ENCODE measurements at regions not wholly inside any gene's neighbourhood (a gene's known extent, or its start where the extent isn't known, plus 50 kb on each side); places are given as distances from the start of the nearest gene placed in this dataset.
A peak's percentile ranks its signal among the peaks of the same experiment; 100 is the strongest.

- peaks cover 3% of the 10 kb centered on the region for H3K4me1 Mint-ChIP-seq
- no peak overlapping the region for H3K27ac Mint-ChIP-seq
- H3K4me3 Mint-ChIP-seq: no peak overlapping the region
- peaks cover 4% of the 10 kb centered on the region for H3K27me3 Mint-ChIP-seq
- intact Hi-C loops (cut with micrococcal nuclease): no loop called here
- H3K36me3 Mint-ChIP-seq (ENCODE audit: low read depth): no peaks in the 10 kb centered on the region
- peaks cover 10% of the 10 kb centered on the region for H3K9me3 Mint-ChIP-seq
- no peak for DNase-seq
These were observed 212.1 kb upstream of the SVIL start for GRCh38 chr10:29846881-29847280.

GRCh38 chr10:29845166-29845565 is 210.4 kb upstream of the SVIL start:
- H3K27me3 Mint-ChIP-seq: peaks cover 3% of the 10 kb centered on the region
- no peaks in the 10 kb centered on the region for H3K36me3 Mint-ChIP-seq (ENCODE audit: low read depth)
- no peak overlapping the region for H3K4me3 Mint-ChIP-seq
- DNase-seq: no peak
- peaks cover 10% of the 10 kb centered on the region for H3K9me3 Mint-ChIP-seq
- no peak overlapping the region for H3K27ac Mint-ChIP-seq
- intact Hi-C loops (cut with micrococcal nuclease): no loop called here
- H3K4me1 Mint-ChIP-seq: peaks cover 3% of the 10 kb centered on the region

- Mint-ChIP-seq H3K27me3 (peaks cover 3% of the 10 kb centered on the region), H3K4me1 (no peaks in the 10 kb centered on the region), H3K4me3 (no peak overlapping the region), H3K36me3 (ENCODE audit: low read depth) (no peaks in the 10 kb centered on the region), H3K27ac (no peak overlapping the region), H3K9me3 (peaks cover 8% of the 10 kb centered on the region)
- DNase-seq: no peak
- intact Hi-C loops (cut with micrococcal nuclease): no loop called here
These were observed 208.4 kb upstream of the SVIL start for GRCh38 chr10:29843143-29843542.

- Mint-ChIP-seq H3K27me3 (peaks cover 3% of the 10 kb centered on the region), H3K4me1 (no peaks in the 10 kb centered on the region), H3K9me3 (peaks cover 4% of the 10 kb centered on the region), H3K27ac (no peak overlapping the region), H3K36me3 (ENCODE audit: low read depth) (no peaks in the 10 kb centered on the region), H3K4me3 (no peak overlapping the region)
- no peak for DNase-seq
- intact Hi-C loops (cut with micrococcal nuclease): no loop called here
These were observed 207.2 kb upstream of the SVIL start for GRCh38 chr10:29841724-29842649.

GRCh38 chr10:29840516-29841276 is 205.9 kb upstream of the SVIL start:
- H3K4me1 Mint-ChIP-seq: no peaks in the 10 kb centered on the region
- intact Hi-C loops (cut with micrococcal nuclease): no loop called here
- DNase-seq: no peak
- H3K4me3 Mint-ChIP-seq: no peak overlapping the region
- H3K36me3 Mint-ChIP-seq (ENCODE audit: low read depth): no peaks in the 10 kb centered on the region
- peaks cover 3% of the 10 kb centered on the region for H3K27me3 Mint-ChIP-seq
- H3K27ac Mint-ChIP-seq: no peak overlapping the region
- peaks cover 4% of the 10 kb centered on the region for H3K9me3 Mint-ChIP-seq

- Mint-ChIP-seq H3K27me3 (no peaks in the 10 kb centered on the region), H3K4me1 (no peaks in the 10 kb centered on the region), H3K27ac (no peak overlapping the region), H3K4me3 (no peak overlapping the region), H3K9me3 (peaks cover 4% of the 10 kb centered on the region), H3K36me3 (ENCODE audit: low read depth) (no peaks in the 10 kb centered on the region)
- no peak for DNase-seq
- intact Hi-C loops (cut with micrococcal nuclease): no loop called here
These were observed 205.2 kb upstream of the SVIL start for GRCh38 chr10:29839826-29840515.

GRCh38 chr10:29838539-29838938 is 203.8 kb upstream of the SVIL start:
- H3K4me3 Mint-ChIP-seq: no peak overlapping the region
- no peak for DNase-seq
- intact Hi-C loops (cut with micrococcal nuclease): no loop called here
- no peaks in the 10 kb centered on the region for H3K9me3 Mint-ChIP-seq
- no peak overlapping the region for H3K27ac Mint-ChIP-seq
- no peaks in the 10 kb centered on the region for H3K36me3 Mint-ChIP-seq (ENCODE audit: low read depth)
- H3K27me3 Mint-ChIP-seq: no peaks in the 10 kb centered on the region
- no peaks in the 10 kb centered on the region for H3K4me1 Mint-ChIP-seq

- no peak for DNase-seq
- Mint-ChIP-seq H3K36me3 (ENCODE audit: low read depth) (no peaks in the 10 kb centered on the region), H3K9me3 (no peaks in the 10 kb centered on the region), H3K4me1 (no peaks in the 10 kb centered on the region), H3K27me3 (no peaks in the 10 kb centered on the region), H3K4me3 (no peak overlapping the region), H3K27ac (no peak overlapping the region)
- intact Hi-C loops (cut with micrococcal nuclease): no loop called here
These were observed 202.8 kb upstream of the SVIL start for GRCh38 chr10:29837586-29837985.

- H3K9me3 Mint-ChIP-seq: peaks cover 6% of the 10 kb centered on the region
- intact Hi-C loops (cut with micrococcal nuclease): no loop called here
- H3K4me1 Mint-ChIP-seq: no peaks in the 10 kb centered on the region
- H3K27ac Mint-ChIP-seq: no peak overlapping the region
- H3K4me3 Mint-ChIP-seq: no peak overlapping the region
- no peak for DNase-seq
- no peaks in the 10 kb centered on the region for H3K27me3 Mint-ChIP-seq
- H3K36me3 Mint-ChIP-seq (ENCODE audit: low read depth): no peaks in the 10 kb centered on the region
These were observed 201.6 kb upstream of the SVIL start for GRCh38 chr10:29836396-29836795.

GRCh38 chr10:29835055-29835454 is 200.3 kb upstream of the SVIL start:
- Mint-ChIP-seq H3K27ac (no peak overlapping the region), H3K36me3 (ENCODE audit: low read depth) (no peaks in the 10 kb centered on the region), H3K9me3 (peaks cover 8% of the 10 kb centered on the region), H3K4me3 (no peak overlapping the region), H3K27me3 (no peaks in the 10 kb centered on the region), H3K4me1 (no peaks in the 10 kb centered on the region)
- intact Hi-C loops (cut with micrococcal nuclease): no loop called here
- DNase-seq: no peak

GRCh38 chr10:29830531-29831512 is 196.1 kb upstream of the SVIL start:
- H3K4me3 Mint-ChIP-seq: no peak overlapping the region
- intact Hi-C loops (cut with micrococcal nuclease): no loop called here
- peaks cover 14% of the 10 kb centered on the region for H3K9me3 Mint-ChIP-seq
- no peak overlapping the region for H3K27ac Mint-ChIP-seq
- peaks cover 3% of the 10 kb centered on the region for H3K27me3 Mint-ChIP-seq
- DNase-seq: no peak
- no peaks in the 10 kb centered on the region for H3K36me3 Mint-ChIP-seq (ENCODE audit: low read depth)
- H3K4me1 Mint-ChIP-seq: peaks cover 7% of the 10 kb centered on the region

GRCh38 chr10:29829776-29830175 is 195.0 kb upstream of the SVIL start:
- Mint-ChIP-seq H3K4me3 (no peak overlapping the region), H3K36me3 (ENCODE audit: low read depth) (no peaks in the 10 kb centered on the region), H3K9me3 (peaks cover 14% of the 10 kb centered on the region), H3K27me3 (peaks cover 3% of the 10 kb centered on the region), H3K4me1 (peaks cover 7% of the 10 kb centered on the region), H3K27ac (no peak overlapping the region)
- DNase-seq: no peak
- intact Hi-C loops (cut with micrococcal nuclease): no loop called here

GRCh38 chr10:29828956-29829355 is 194.2 kb upstream of the SVIL start:
- H3K36me3 Mint-ChIP-seq (ENCODE audit: low read depth): no peaks in the 10 kb centered on the region
- peaks cover 14% of the 10 kb centered on the region for H3K9me3 Mint-ChIP-seq
- peaks cover 7% of the 10 kb centered on the region for H3K4me1 Mint-ChIP-seq
- no peak overlapping the region for H3K4me3 Mint-ChIP-seq
- H3K27me3 Mint-ChIP-seq: peaks cover 3% of the 10 kb centered on the region
- H3K27ac Mint-ChIP-seq: no peak overlapping the region
- DNase-seq: peak; percentile 63
- intact Hi-C loops (cut with micrococcal nuclease): no loop called here

All from activated CD4-positive, alpha-beta T cell treated with anti-CD3 and anti-CD28 coated beads, Interleukin-2, amount 10 ng/mL, durations not matched to agents 24 days and 14 days (primary cell).